ENCODE measurements at regions not wholly inside any gene's neighbourhood (a gene's known extent, or its start where the extent isn't known, plus 50 kb on each side); places are given as distances from the start of the nearest gene placed in this dataset.

DNA sequence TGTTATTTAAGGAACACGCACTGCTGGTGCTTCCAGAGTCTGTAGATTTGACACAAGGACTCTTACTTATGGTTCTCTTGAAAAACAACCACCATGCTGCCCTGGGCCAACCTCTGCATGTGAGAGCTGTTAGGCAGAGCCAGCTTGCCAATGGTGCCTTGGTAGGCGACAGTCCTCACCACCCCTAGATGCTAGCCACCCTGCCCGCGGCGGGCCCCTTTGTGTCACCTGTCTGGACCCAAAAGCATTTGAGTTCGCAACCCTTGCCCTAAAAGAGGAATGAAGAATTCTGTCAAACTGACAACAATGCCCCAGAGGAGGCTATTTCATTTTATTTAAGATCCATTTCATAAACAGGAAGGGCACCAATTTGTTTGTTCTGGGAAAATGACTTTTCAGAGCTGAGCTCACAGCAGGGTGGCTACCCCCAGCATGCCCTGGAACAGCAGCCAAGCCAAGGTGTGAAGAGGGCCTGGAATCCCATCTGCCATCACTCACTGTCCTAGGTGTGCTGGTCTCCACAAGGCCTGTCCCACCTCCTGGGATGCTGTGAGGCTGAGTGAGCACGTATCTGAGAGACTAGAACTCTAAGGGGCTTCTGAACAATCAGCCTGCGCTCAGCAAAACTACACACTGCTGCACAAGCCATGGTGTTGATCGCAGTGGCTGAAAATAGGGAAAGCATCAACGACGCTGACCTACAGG is 63.8 kb upstream of the FZD10 start:
- H4K20me1 ChIP-seq, result no peaks in the 10 kb centered on the region
- no peak overlapping the region for H3K27ac ChIP-seq
- H3K4me3 ChIP-seq, result no peak overlapping the region
- no peaks in the 10 kb centered on the region for H3K36me3 ChIP-seq
- no peak overlapping the region for H3K9ac ChIP-seq
- no peaks in the 10 kb centered on the region for H3K27me3 ChIP-seq
- TF ChIP-seq Cebpa-rat (IDR thresholded peaks at IDR 0.05), result no peak
- H3K4me1 ChIP-seq, result no peaks in the 10 kb centered on the region
- no peak overlapping the region for H3K4me2 ChIP-seq
- H3K9me3 ChIP-seq (replicated peaks in 1 of 11), result peaks cover 0 to 5% (median 0%) of the 10 kb centered on the region in 11 experiments; a peak in 1 of 22 replicates

GRCh38 chr12:130100634-130101362 is 61.5 kb upstream of the FZD10 start:
- H3K4me3 ChIP-seq, result no peak overlapping the region
- peaks cover 0 to 5% (median 0%) of the 10 kb centered on the region in 11 experiments; a peak in 1 of 22 replicates for H3K9me3 ChIP-seq (replicated peaks in 1 of 11)
- peaks cover 0 to 12% (median 0%) of the 10 kb centered on the region in 11 experiments; a peak in 5 of 22 replicates for H3K27me3 ChIP-seq
- no peak overlapping the region for H3K27ac ChIP-seq
- no peaks in the 10 kb centered on the region for H4K20me1 ChIP-seq
- TF ChIP-seq Cebpa-rat (IDR thresholded peaks at IDR 0.05), result no peak
- no peaks in the 10 kb centered on the region for H3K36me3 ChIP-seq
- H3K9ac ChIP-seq, result no peak overlapping the region
- H3K4me2 ChIP-seq, result no peak overlapping the region
- peaks cover 0 to 4% (median 0%) of the 10 kb centered on the region in 10 experiments; a peak in 1 of 20 replicates for H3K4me1 ChIP-seq

DNA sequence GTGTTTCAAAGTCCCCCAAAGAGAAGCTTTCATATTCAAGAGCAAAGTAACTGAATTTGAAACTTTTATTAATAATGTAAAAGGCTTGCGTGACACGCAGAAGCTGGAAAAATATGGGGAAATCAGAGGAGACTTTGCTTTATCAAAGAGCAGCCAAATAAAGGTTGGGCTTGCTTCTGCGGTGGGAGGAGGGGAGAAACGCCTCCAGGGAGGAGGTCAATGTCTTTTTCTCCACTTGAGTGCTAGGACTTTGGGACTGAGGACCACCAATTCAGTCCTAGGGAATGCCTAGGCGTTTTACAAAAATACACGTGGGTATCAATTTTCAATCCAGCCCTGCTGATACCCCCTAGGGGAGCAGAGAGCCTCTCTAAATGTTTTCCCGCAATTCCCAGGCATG is 60.9 kb upstream of the FZD10 start:
- Histone ChIP-seq H4K20me1 (no peaks in the 10 kb centered on the region), H3K4me1 (peaks cover 0 to 4% (median 0%) of the 10 kb centered on the region in 10 experiments; a peak in 1 of 20 replicates), H3K4me3 (no peak overlapping the region), H3K27me3 (peaks cover 0 to 12% (median 0%) of the 10 kb centered on the region in 11 experiments; a peak in 5 of 22 replicates), H3K27ac (no peak overlapping the region), H3K36me3 (no peaks in the 10 kb centered on the region), H3K9me3 (replicated peaks in 1 of 11) (peaks cover 0 to 5% (median 0%) of the 10 kb centered on the region in 11 experiments; a peak in 1 of 22 replicates), H3K9ac (no peak overlapping the region), H3K4me2 (no peak overlapping the region)
- TF ChIP-seq Cebpa-rat (IDR thresholded peaks at IDR 0.05), result no peak

GRCh38 chr12:130102266-130102665 is 60.0 kb upstream of the FZD10 start:
- H3K36me3 ChIP-seq, result no peaks in the 10 kb centered on the region
- H3K9me3 ChIP-seq (replicated peaks in 1 of 11), result peaks cover 0 to 5% (median 0%) of the 10 kb centered on the region in 11 experiments; a peak in 1 of 22 replicates
- no peak overlapping the region for H3K9ac ChIP-seq
- H3K4me1 ChIP-seq, result peaks cover 0 to 4% (median 0%) of the 10 kb centered on the region in 10 experiments; a peak in 1 of 20 replicates
- H4K20me1 ChIP-seq, result no peaks in the 10 kb centered on the region
- H3K4me3 ChIP-seq, result no peak overlapping the region
- peaks cover 0 to 12% (median 0%) of the 10 kb centered on the region in 11 experiments; a peak in 5 of 22 replicates for H3K27me3 ChIP-seq
- no peak overlapping the region for H3K4me2 ChIP-seq
- no peak overlapping the region for H3K27ac ChIP-seq
- TF ChIP-seq Cebpa-rat (IDR thresholded peaks at IDR 0.05), result no peak

GRCh38 chr12:130104571-130105106 is 57.6 kb upstream of the FZD10 start:
- Histone ChIP-seq H3K4me1 (peaks cover 0 to 4% (median under 1%) of the 10 kb centered on the region in 10 experiments; a peak in 5 of 20 replicates), H3K4me2 (peak overlapping the region in 5 of 11 experiments; percentile 6 to 24 (median 16); a peak in 4 of 22 replicates), H3K36me3 (no peaks in the 10 kb centered on the region), H3K27me3 (peaks cover 0 to 12% (median 0%) of the 10 kb centered on the region in 11 experiments; a peak in 5 of 22 replicates), H3K9ac (no peak overlapping the region), H3K9me3 (replicated peaks in 1 of 11) (peaks cover 0 to 11% (median 5%) of the 10 kb centered on the region in 11 experiments; a peak in 6 of 22 replicates), H4K20me1 (no peaks in the 10 kb centered on the region), H3K27ac (no peak overlapping the region), H3K4me3 (no peak overlapping the region)
- no peak for TF ChIP-seq Cebpa-rat (IDR thresholded peaks at IDR 0.05)

GRCh38 chr12:130109062-130109945 is 53.0 kb upstream of the FZD10 start:
- Histone ChIP-seq H3K4me2 (peak overlapping the region in 7 of 11 experiments; percentile 49 to 76 (median 63); a peak in 7 of 22 replicates), H3K27ac (no peak overlapping the region), H3K27me3 (peaks cover 0 to 7% (median 0%) of the 10 kb centered on the region in 11 experiments; a peak in 5 of 22 replicates), H3K9me3 (replicated peaks in 1 of 11) (peaks cover 17 to 35% (median 24%) of the 10 kb centered on the region in 11 experiments), H3K4me3 (no peak overlapping the region), H3K9ac (no peak overlapping the region), H3K36me3 (no peaks in the 10 kb centered on the region), H3K4me1 (peaks cover 0 to 41% (median 31%) of the 10 kb centered on the region in 10 experiments; a peak in 15 of 20 replicates), H4K20me1 (no peaks in the 10 kb centered on the region)
- TF ChIP-seq Cebpa-rat (IDR thresholded peaks at IDR 0.05), result no peak

DNA sequence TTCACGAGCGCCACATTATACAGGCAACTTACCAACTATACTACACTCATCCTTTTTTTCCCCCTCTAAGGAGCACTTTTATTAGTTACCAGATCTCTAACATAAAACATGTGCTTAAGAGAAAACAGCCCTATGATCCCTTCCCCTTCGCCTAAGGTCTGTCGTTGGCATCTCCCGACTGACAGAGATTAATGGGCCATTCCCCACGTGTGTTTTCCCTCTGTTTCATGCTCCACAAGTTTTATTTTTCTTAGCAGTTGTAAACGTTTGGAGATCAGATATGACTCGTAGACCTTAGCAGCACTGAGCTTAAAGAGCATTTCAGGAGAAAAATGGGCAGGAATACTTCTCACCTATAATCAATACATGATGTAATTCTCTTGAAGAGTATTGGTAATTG is 51.4 kb upstream of the FZD10 start:
- peaks cover 0 to 41% (median 29%) of the 10 kb centered on the region in 10 experiments; a peak in 15 of 20 replicates for H3K4me1 ChIP-seq
- H3K4me2 ChIP-seq, result peak overlapping the region in 8 of 11 experiments; percentile 49 to 76 (median 62); a peak in 15 of 22 replicates
- H3K36me3 ChIP-seq, result no peaks in the 10 kb centered on the region
- no peak overlapping the region for H3K9ac ChIP-seq
- no peaks in the 10 kb centered on the region for H4K20me1 ChIP-seq
- no peak for TF ChIP-seq Cebpa-rat (IDR thresholded peaks at IDR 0.05)
- no peaks in the 10 kb centered on the region for H3K27me3 ChIP-seq
- peaks cover 17 to 35% (median 24%) of the 10 kb centered on the region in 11 experiments for H3K9me3 ChIP-seq (replicated peaks in 1 of 11)
- H3K27ac ChIP-seq, result no peak overlapping the region
- H3K4me3 ChIP-seq, result no peak overlapping the region

DNA sequence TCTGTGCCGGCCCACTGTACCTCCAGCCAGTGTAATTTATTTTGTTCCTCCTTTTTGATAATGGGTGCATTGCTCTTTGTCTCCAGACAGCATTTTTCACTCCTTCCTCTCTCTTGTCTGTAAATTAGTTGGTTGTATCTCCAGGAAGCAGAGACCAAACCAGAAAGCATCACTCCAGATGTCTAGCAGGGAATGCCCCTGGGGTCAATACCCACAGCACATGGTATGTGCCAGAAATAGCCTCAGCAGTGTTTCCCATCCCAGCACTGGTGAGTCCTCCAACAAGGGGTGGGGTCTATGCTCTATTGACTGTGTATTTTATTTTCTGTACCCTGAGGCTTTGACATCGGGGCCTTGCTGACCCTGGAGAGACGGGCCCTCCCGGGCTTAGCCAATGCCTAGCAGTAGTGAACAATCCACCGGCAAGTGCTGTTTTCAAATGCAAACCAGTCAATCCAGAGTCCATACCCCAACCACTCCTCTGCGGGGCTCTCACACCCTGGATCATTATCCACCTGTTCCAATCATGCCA is 50.2 kb upstream of the FZD10 start:
- Histone ChIP-seq H4K20me1 (no peaks in the 10 kb centered on the region), H3K27me3 (no peaks in the 10 kb centered on the region), H3K27ac (0 out of 22 replicates have a peak overlapping the region, but pooled peaks of 1 of the 11 experiments have one; percentile 19), H3K36me3 (no peaks in the 10 kb centered on the region), H3K4me1 (peaks cover 0 to 41% (median 31%) of the 10 kb centered on the region in 10 experiments; a peak in 15 of 20 replicates), H3K9me3 (replicated peaks in 1 of 11) (peaks cover 17 to 35% (median 24%) of the 10 kb centered on the region in 11 experiments), H3K4me3 (0 out of 20 replicates have a peak overlapping the region, but pooled peaks of 1 of the 10 experiments have one; percentile 3), H3K9ac (0 out of 22 replicates have a peak overlapping the region, but pooled peaks of 1 of the 11 experiments have one; percentile 9), H3K4me2 (peak overlapping the region in 8 of 11 experiments; percentile 49 to 76 (median 62); a peak in 16 of 22 replicates)
- no peak for TF ChIP-seq Cebpa-rat (IDR thresholded peaks at IDR 0.05)
